ENCODE measurements at regions not wholly inside any gene's neighbourhood (a gene's known extent, or its start where the extent isn't known, plus 50 kb on each side); places are given as distances from the start of the nearest gene placed in this dataset.

GRCh38 chr3:116767726-116768125, 58.1 kb downstream of the TUSC7 start:
- no peak overlapping the region for H3K4me3 ChIP-seq (ENCODE audit: low read length)
- no peak for DNase-seq (ENCODE audit: low read depth)
- no peak for TF ChIP-seq CTCF (conservative IDR thresholded peaks at IDR 0.05; ENCODE audit: low read depth, low read length)

GRCh38 chr3:116770815-116771450, 61.4 kb downstream of the TUSC7 start:
- H3K4me3 ChIP-seq (ENCODE audit: low read length): no peak overlapping the region
- peak; percentile 99 for TF ChIP-seq CTCF (conservative IDR thresholded peaks at IDR 0.05; ENCODE audit: low read depth, low read length)
- DNase-seq (ENCODE audit: low read depth): peak; percentile 47

- no peak for TF ChIP-seq CTCF (conservative IDR thresholded peaks at IDR 0.05; ENCODE audit: low read depth, low read length)
- no peak for DNase-seq (ENCODE audit: low read depth)
- no peak overlapping the region for H3K4me3 ChIP-seq (ENCODE audit: low read length)
Measured at GRCh38 chr3:116776880-116777785, 67.6 kb downstream of the TUSC7 start.

GRCh38 chr3:116785226-116785625, 75.6 kb downstream of the TUSC7 start:
- DNase-seq (ENCODE audit: low read depth): no peak
- TF ChIP-seq CTCF (conservative IDR thresholded peaks at IDR 0.05; ENCODE audit: low read depth, low read length): no peak
- H3K4me3 ChIP-seq (ENCODE audit: low read length): no peak overlapping the region

- H3K4me3 ChIP-seq (ENCODE audit: low read length): no peak overlapping the region
- no peak for DNase-seq (ENCODE audit: low read depth)
- TF ChIP-seq CTCF (conservative IDR thresholded peaks at IDR 0.05; ENCODE audit: low read depth, low read length): no peak
Measured at GRCh38 chr3:116802651-116803050, 93.1 kb downstream of the TUSC7 start.

GRCh38 chr3:116806351-116806750, 96.8 kb downstream of the TUSC7 start:
- TF ChIP-seq CTCF (conservative IDR thresholded peaks at IDR 0.05; ENCODE audit: low read depth, low read length): no peak
- H3K4me3 ChIP-seq (ENCODE audit: low read length): no peak overlapping the region
- no peak for DNase-seq (ENCODE audit: low read depth)

GRCh38 chr3:116808725-116809124, 99.1 kb downstream of the TUSC7 start:
- TF ChIP-seq CTCF (conservative IDR thresholded peaks at IDR 0.05; ENCODE audit: low read depth, low read length): no peak
- H3K4me3 ChIP-seq (ENCODE audit: low read length): no peak overlapping the region
- DNase-seq (ENCODE audit: low read depth): no peak
